Heart left ventricle (tissue), 16 donors: ENCODE measurements at regions not wholly inside any gene's neighbourhood (a gene's known extent, or its start where the extent isn't known, plus 50 kb on each side); places are given as distances from the start of the nearest gene placed in this dataset.
A peak's percentile ranks its signal among the peaks of the same experiment; 100 is the strongest.
"Not testable (repeated sequence)": the region's sequence is repeated elsewhere in the genome, so short reads cannot be mapped to it uniquely, and the experiment has no call there.

ENCODE experiments used
- ATAC-seq, 4 donors: fragments of 200-7000 bp; cut with Tn5 transposase; one replicate each; pipeline ENCODE4 v1.9.1; 2020 to 2022; ENCODE audit warnings: moderate library complexity in 4 of 4, mild to moderate bottlenecking in 3 of 4, moderate number of reproducible peaks in 1 of 4
- DNase-seq, 5 donors: peaks; one replicate each; pipeline ENCODE4 v3.0.0-alpha.2; 2020
- H3K27ac ChIP-seq, 12 donors: fragments of 200-600 bp; sonication (generic) in 4 of 12; one replicate each; pipeline versions ENCODE4 v1.5.0 to v1.8.0; 2016 to 2022; ENCODE audit warnings: mild to moderate bottlenecking in 2 of 12
- H3K27me3 ChIP-seq, 9 donors: fragments of 200-600 bp; sonication (generic) in 2 of 9; one replicate each; pipeline versions ENCODE4 v1.5.1 to v1.8.0; 2016 to 2022; ENCODE audit warnings: mild to moderate bottlenecking in 3 of 9
- H3K36me3 ChIP-seq, 9 donors: fragments of 200-600 bp; sonication (generic) in 2 of 9; one replicate each; pipeline versions ENCODE4 v1.5.0 to v1.8.0; 2018 to 2022; ENCODE audit warnings: mild to moderate bottlenecking in 2 of 9
- H3K4me1 ChIP-seq, 12 donors: fragments of 200-600 bp; sonication (generic) in 4 of 12; one replicate each; pipeline versions ENCODE4 v1.5.0 to v1.8.0; 2016 to 2022; ENCODE audit warnings: mild to moderate bottlenecking in 3 of 12
- H3K4me3 ChIP-seq, 12 donors: fragments of 200-600 bp; sonication (generic) in 4 of 12; one replicate each; pipeline versions ENCODE4 v1.5.0 to v1.8.0; 2017 to 2022; ENCODE audit warnings: mild to moderate bottlenecking in 9 of 12, moderate library complexity in 4 of 12
- H3K9me3 ChIP-seq, 12 donors: fragments of 200-600 bp; sonication (generic) in 4 of 12; one replicate each; pipeline versions ENCODE4 v1.5.0 to v1.8.0; 2016 to 2022; ENCODE audit warnings: mild to moderate bottlenecking in 1 of 12
- POLR2A ChIP-seq, 2 donors: fragments of 450-650 bp; IDR thresholded peaks; one replicate each; pipeline ENCODE4 v1.6.1; 2017; ENCODE audit warnings: antibody characterized with exemption in 2 of 2, mild to moderate bottlenecking in 2 of 2, moderate library complexity in 2 of 2
- WGBS, 4 donors: extraction: QIAGEN DNeasy Blood & Tissue Kit in 2 of 4; methylation state at CpG; one replicate each; pipeline versions ENCODE4 v1.1.5 to v1.1.7; 2013 to 2018; 5-methylcytosine and 5-hydroxymethylcytosine counted together
- intact Hi-C, 10 donors: fragments of 100-400 bp; cut with DNase I; formaldehyde crosslinking; loops; one replicate each; pipeline versions ENCODE4 v1.11.1 to v1.14.2; 2022
- TF ChIP-seq, protein P1 (sequence below), 12 donors: fragments of 200-600 bp; sonication (generic) in 4 of 12; IDR thresholded peaks; one replicate each; pipeline versions ENCODE4 v1.5.0 to v1.8.0; 2018 to 2022; ENCODE audit warnings: antibody characterized with exemption in 12 of 12, mild to moderate bottlenecking in 5 of 12
- donor health status: ischemic (EF 13 %, LVEDD 7.1; RV severe dilation, severe dysfunction).
- donor health status: healthy with polysubstance abuse.
- donor health status: DM: no; HTN: yes; CAD: no.
- donor health status: DM: no; HTN: no; CAD: no.
- donor health status: ischemic (EF 25% LVEDD 6.9; RV normal size, moderate dysfunction).
- donor health status: ischemic (EF 25% LVEDD 5.7; RV mildly dilated, moderate dysfunction).
- donor health status: healthy.
- donor health status: DM: yes; HTN: yes; CAD: no.
- donor health status: ischemic (EF 35%, LVEDD 5.7; RV mildly dilated, moderate dysfunction).
- donor health status: nonischemic (EF 11% LVEDD 7.7; RV severe dilation, severe dysfunction).
- donor health status: DM: yes; HTN: yes; CAD: no.
- donor health status: PGD.
- donor health status: ischemic (EF 29% LVEDD 5.4; RV normal size, mild dysfunction).
- donor health status: nonischemic (EF 23%, LVEDD 6.1; RV moderate dilation, normal function).

DNA sequence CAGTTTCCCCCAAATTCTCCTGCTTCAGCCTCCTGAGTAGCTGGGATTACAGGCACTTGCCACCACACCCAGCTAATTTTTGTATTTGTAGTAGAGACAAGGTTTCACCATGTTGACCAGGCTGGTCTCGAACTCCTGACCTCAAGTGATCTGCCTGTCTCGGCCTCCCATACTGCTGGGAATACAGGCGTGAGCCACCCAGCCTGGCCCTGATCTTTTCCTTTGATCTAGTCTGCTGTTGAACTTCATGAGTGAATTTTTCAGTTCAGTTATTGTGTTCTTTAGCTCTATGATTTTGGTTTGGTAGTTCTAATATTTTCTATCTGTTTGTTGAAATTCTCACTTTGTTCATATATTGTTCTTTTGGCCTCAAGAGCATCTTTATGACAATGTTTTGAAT lies 83.4 kb upstream of the RAP2C start:
- H3K4me3 ChIP-seq, H3K4me1 ChIP-seq, ATAC-seq, H3K27ac ChIP-seq, H3K36me3 ChIP-seq, intact Hi-C loops, H3K27me3 ChIP-seq, DNase-seq: not testable (repeated sequence)
- peaks cover 0 to 13% (median 0%) of the 10 kb centered on the region in 12 donors for H3K9me3 ChIP-seq
- WGBS, 4 donors, result 64 to 97% (median 91%) methylated on average over 3 of the region's 3 CpGs

DNA sequence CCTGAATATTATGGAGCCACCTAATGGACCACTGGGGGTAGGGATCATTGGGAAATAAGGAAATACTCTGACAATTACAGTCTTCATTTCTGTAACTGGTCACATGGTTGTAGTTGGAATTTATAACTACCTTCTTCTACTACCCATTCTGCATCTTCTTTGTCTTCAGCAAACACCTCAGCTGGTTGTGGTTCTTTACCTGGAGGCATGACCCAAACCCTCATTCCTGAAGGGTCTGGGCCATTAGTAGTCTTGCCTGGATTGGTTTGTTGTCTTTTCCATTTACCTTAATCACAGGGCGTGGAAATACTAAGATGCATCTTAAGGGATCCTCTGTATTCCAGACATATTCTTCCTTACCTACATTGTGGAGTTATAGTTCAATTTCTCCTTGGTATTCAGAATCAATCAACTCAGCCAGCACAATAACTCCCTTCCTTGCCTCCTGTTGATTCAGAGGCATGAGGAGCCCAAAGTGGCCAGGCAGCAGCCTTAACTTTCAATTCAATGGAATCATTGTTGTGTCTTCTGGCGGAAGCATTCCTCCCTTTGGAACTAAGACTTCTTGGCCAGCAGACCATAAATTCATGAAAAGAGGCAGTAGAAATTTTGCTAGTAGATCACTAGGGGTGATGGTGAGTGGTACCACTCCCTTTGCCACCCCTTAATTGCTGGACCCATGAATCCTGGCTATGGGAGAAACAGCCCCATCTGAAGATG lies 75.7 kb upstream of the RAP2C start:
- Histone ChIP-seq H3K4me3 (no peak overlapping the region), H3K4me1 (peaks cover 0 to 4% (median 0%) of the 10 kb centered on the region in 12 donors), H3K27ac (no peak overlapping the region), H3K27me3 (peaks cover 0 to 15% (median 0%) of the 10 kb centered on the region in 9 donors), H3K9me3 (peaks cover 0 to 11% (median 0%) of the 10 kb centered on the region in 12 donors), H3K36me3 (no peaks in the 10 kb centered on the region)
- ATAC-seq (no peak), DNase-seq (no peak)
- TF ChIP-seq, protein P1, sequence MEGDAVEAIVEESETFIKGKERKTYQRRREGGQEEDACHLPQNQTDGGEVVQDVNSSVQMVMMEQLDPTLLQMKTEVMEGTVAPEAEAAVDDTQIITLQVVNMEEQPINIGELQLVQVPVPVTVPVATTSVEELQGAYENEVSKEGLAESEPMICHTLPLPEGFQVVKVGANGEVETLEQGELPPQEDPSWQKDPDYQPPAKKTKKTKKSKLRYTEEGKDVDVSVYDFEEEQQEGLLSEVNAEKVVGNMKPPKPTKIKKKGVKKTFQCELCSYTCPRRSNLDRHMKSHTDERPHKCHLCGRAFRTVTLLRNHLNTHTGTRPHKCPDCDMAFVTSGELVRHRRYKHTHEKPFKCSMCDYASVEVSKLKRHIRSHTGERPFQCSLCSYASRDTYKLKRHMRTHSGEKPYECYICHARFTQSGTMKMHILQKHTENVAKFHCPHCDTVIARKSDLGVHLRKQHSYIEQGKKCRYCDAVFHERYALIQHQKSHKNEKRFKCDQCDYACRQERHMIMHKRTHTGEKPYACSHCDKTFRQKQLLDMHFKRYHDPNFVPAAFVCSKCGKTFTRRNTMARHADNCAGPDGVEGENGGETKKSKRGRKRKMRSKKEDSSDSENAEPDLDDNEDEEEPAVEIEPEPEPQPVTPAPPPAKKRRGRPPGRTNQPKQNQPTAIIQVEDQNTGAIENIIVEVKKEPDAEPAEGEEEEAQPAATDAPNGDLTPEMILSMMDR (IDR thresholded peaks at IDR 0.05), result no peak
- TF ChIP-seq POLR2A (IDR thresholded peaks at IDR 0.05), result no peak
- intact Hi-C loops, result loop anchor here in 9 of 10 donors (5.0 to 10.0 kb wide), 6 partner anchors 190 to 440 kb away; partner anchors contain the start of gene MBNL3 (in 1 of the 9)
- 74 to 94% (median 84%) methylated on average over 2 of the region's 2 CpGs for WGBS, 4 donors

DNA sequence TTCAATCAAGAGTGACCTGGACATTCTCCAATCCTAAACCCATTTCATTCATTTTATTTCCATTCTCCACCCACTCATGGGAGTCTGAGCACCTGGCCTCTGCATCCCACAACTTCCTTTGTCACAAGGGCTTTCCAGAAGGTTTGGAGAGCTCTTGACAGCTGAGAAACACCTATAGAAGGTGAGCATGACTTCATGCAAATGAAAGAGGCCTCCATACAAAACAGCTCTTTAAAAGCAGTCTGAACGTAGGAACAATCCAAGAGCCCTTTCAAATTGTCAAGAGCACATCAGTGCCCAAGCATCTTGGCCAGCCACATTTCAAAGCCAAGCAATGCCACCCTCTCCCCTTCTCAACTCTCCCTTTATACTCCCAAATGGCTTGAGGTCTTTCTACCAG lies 74.9 kb upstream of the RAP2C start:
- no peaks in the 10 kb centered on the region for H3K36me3 ChIP-seq
- DNase-seq (no peak), ATAC-seq (no peak)
- peaks cover 0 to 4% (median 0%) of the 10 kb centered on the region in 12 donors for H3K4me1 ChIP-seq
- H3K9me3 ChIP-seq, result peaks cover 0 to 11% (median 0%) of the 10 kb centered on the region in 12 donors
- peaks cover 0 to 15% (median 0%) of the 10 kb centered on the region in 9 donors for H3K27me3 ChIP-seq
- H3K4me3 ChIP-seq, result no peak overlapping the region
- intact Hi-C loops, result loop anchor here in 9 of 10 donors (5.0 to 10.0 kb wide), 6 partner anchors 191 to 439 kb away; partner anchors contain the start of gene MBNL3 (in 1 of the 9)
- TF ChIP-seq, protein P1 (IDR thresholded peaks at IDR 0.05), result no peak
- no peak for TF ChIP-seq POLR2A (IDR thresholded peaks at IDR 0.05)
- 52 to 92% (median 74%) methylated on average over 1 of the region's 1 CpG for WGBS, 4 donors
- H3K27ac ChIP-seq, result no peak overlapping the region

DNA sequence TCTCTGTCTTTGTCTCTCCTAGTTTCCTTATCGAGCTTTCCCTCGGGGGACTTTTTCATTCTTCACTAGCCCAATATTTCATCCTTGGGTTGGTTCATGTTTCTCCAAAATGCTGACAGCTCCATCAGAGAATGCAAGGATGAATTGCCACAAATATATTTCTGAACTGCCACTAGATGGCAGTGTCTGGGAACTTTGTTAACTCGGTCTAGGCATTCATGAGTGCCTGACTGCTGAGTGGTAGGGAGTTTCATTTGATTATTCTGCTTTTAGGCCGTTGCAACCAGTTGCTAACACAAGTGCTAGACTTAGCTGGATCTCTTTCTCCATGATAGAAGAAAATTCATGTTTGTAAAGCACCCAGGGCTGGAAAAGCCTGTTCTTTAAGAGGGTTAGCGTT lies 73.5 kb upstream of the RAP2C start:
- Histone ChIP-seq H3K27me3 (peaks cover 0 to 15% (median 0%) of the 10 kb centered on the region in 9 donors), H3K4me3 (peak overlapping the region in 1 of 12 donors; percentile 5), H3K4me1 (peaks cover 0 to 4% (median 0%) of the 10 kb centered on the region in 12 donors), H3K36me3 (no peaks in the 10 kb centered on the region), H3K27ac (no peak overlapping the region), H3K9me3 (peaks cover 0 to 11% (median 0%) of the 10 kb centered on the region in 12 donors)
- DNase-seq (peak in 2 of 5 donors; percentile 10 to 16), ATAC-seq (peak; percentile 51 to 73 (median 70))
- TF ChIP-seq POLR2A (IDR thresholded peaks at IDR 0.05), result no peak
- TF ChIP-seq, protein P1 (IDR thresholded peaks at IDR 0.05), result peak; percentile 38 to 79 (median 61)
- intact Hi-C loops, result loop anchor here in 9 of 10 donors (2.0 to 10.0 kb wide), 7 partner anchors 192 to 438 kb away; partner anchors contain the start of gene MBNL3 (in 1 of the 9)
- WGBS, 4 donors, result 9 to 17% (median 16%) methylated on average over 5 of the region's 5 CpGs
